Calu3 (cell line): ENCODE measurements at regions not wholly inside any gene's neighbourhood (a gene's known extent, or its start where the extent isn't known, plus 50 kb on each side); places are given as distances from the start of the nearest gene placed in this dataset.

Experiments used
- BruUV-seq: library from RNA; stranded (reverse); fragments of 400-500 nt; replicated peaks from 2 replicates; lab custom pipeline; 2021; lab: Mats Ljungman, UMichigan
- CTCF ChIA-PET: fragments of 300-600 bp; sonication (Branson Sonifier 250); formaldehyde crosslinking; loops from one replicate; lab custom pipeline; 2022; ENCODE audit warnings: antibody characterized with exemption; lab: Charles Lee
- DNase-seq: peaks from one replicate; pipeline ENCODE4 v3.0.0; 2022
- H3K27ac Mint-ChIP-seq: one replicate; pipeline ENCODE4 v1.8.0; 2022; ENCODE audit warnings: mixed read lengths; ENCODE audit not compliant: unreplicated experiment
- H3K27me3 Mint-ChIP-seq: one replicate; pipeline ENCODE4 v1.8.0; 2022; ENCODE audit warnings: mixed read lengths; ENCODE audit not compliant: unreplicated experiment
- H3K36me3 Mint-ChIP-seq: one replicate; pipeline ENCODE4 v1.8.0; 2022; ENCODE audit warnings: mild to moderate bottlenecking, moderate library complexity, mixed read lengths; ENCODE audit not compliant: insufficient read depth, unreplicated experiment
- H3K4me1 Mint-ChIP-seq: one replicate; pipeline ENCODE4 v1.8.0; 2022; ENCODE audit warnings: mild to moderate bottlenecking, low read depth, mixed read lengths; ENCODE audit not compliant: unreplicated experiment
- H3K4me3 Mint-ChIP-seq: one replicate; pipeline ENCODE4 v1.8.0; 2022; ENCODE audit warnings: mild to moderate bottlenecking, low read depth, moderate library complexity, mixed read lengths; ENCODE audit not compliant: unreplicated experiment
- H3K9me3 Mint-ChIP-seq: one replicate; pipeline ENCODE4 v1.8.0; 2022; ENCODE audit warnings: low read depth, mixed read lengths; ENCODE audit not compliant: unreplicated experiment
- intact Hi-C: fragments of 100-400 bp; cut with micrococcal nuclease; formaldehyde crosslinking; loops from one replicate; pipeline ENCODE4 v1.10.0; 2022; ENCODE audit not compliant: unreplicated experiment
- TF ChIP-seq, protein P1 (sequence below): fragments of 200-600 bp; IDR thresholded peaks from one replicate; pipeline ENCODE4 v1.8.0; 2022; ENCODE audit warnings: antibody characterized with exemption; ENCODE audit not compliant: unreplicated experiment

DNA sequence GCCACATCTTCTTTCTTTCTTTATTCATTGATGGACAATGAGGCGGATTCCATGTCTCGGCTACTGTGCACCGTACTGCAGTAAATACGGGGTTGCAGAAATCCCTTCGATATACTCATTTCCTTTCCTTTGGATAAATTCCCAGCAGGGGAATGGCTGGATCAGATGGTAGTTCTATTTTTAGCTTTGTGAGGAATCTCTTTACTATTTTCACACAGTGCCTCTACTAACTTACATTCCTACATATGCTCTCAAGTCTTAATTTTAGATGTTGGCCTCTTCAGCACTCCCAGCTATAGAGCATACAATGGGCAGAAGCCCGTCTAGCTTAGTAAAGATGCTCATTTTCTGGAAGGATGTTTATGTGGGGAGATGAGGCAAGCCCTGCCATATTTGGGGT lies 317.4 kb downstream of the ASMT start:
- Mint-ChIP-seq H3K36me3 (no peaks in the 10 kb centered on the region), H3K4me1 (no peaks in the 10 kb centered on the region), H3K9me3 (peaks cover 2% of the 10 kb centered on the region), H3K4me3 (no peak overlapping the region), H3K27ac (no peak overlapping the region), H3K27me3 (no peaks in the 10 kb centered on the region)
- no TSS peak for BruUV-seq
- intact Hi-C loops: no loop called here
- DNase-seq: no peak
- TF ChIP-seq, protein P1, sequence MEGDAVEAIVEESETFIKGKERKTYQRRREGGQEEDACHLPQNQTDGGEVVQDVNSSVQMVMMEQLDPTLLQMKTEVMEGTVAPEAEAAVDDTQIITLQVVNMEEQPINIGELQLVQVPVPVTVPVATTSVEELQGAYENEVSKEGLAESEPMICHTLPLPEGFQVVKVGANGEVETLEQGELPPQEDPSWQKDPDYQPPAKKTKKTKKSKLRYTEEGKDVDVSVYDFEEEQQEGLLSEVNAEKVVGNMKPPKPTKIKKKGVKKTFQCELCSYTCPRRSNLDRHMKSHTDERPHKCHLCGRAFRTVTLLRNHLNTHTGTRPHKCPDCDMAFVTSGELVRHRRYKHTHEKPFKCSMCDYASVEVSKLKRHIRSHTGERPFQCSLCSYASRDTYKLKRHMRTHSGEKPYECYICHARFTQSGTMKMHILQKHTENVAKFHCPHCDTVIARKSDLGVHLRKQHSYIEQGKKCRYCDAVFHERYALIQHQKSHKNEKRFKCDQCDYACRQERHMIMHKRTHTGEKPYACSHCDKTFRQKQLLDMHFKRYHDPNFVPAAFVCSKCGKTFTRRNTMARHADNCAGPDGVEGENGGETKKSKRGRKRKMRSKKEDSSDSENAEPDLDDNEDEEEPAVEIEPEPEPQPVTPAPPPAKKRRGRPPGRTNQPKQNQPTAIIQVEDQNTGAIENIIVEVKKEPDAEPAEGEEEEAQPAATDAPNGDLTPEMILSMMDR: no peak
- CTCF ChIA-PET: no interaction called here

DNA sequence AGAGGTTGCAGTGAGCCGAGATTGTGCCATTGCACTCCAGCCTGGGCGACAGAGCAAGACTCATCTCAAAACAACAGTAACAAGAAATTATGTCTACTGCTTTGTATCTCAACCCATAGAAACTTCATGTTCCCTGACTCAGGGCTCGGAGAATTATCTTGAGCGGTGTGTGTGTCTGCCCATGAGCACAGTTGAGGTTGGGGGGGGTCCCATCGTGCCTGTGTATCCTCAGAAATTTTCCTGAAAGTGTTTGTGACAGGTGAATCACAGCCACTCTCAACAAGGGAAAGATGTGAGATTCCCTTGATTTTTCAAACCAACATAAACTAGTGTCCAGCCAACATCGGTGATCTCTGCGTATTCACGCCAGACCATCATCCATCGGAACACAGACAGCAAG lies 319.1 kb downstream of the ASMT start:
- CTCF ChIA-PET: no interaction called here
- DNase-seq: no peak
- TF ChIP-seq, protein P1: no peak
- no TSS peak for BruUV-seq
- Mint-ChIP-seq H3K36me3 (no peaks in the 10 kb centered on the region), H3K27me3 (no peaks in the 10 kb centered on the region), H3K27ac (no peak overlapping the region), H3K4me1 (no peaks in the 10 kb centered on the region), H3K4me3 (no peak overlapping the region), H3K9me3 (peaks cover 6% of the 10 kb centered on the region)
- intact Hi-C loops: no loop called here

DNA sequence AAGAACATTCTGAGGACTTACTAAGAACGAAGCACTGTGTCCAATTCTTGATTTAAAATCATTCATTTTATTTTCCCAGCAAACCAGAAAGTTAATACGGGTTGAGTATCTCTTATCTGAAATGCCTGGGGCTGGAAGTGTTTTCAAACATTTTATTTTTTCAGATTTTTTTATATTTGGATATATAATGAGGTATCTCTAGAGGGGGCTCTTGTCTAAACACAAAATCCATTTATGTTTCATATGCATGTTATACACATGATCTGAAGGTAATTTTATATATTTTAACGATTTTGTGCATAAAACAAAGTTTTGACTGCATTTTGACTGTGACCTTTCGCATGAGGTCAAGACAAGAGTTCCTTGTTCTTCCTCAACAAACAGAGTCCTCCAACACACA lies 320.9 kb downstream of the ASMT start:
- H3K4me1 Mint-ChIP-seq: no peaks in the 10 kb centered on the region

DNA sequence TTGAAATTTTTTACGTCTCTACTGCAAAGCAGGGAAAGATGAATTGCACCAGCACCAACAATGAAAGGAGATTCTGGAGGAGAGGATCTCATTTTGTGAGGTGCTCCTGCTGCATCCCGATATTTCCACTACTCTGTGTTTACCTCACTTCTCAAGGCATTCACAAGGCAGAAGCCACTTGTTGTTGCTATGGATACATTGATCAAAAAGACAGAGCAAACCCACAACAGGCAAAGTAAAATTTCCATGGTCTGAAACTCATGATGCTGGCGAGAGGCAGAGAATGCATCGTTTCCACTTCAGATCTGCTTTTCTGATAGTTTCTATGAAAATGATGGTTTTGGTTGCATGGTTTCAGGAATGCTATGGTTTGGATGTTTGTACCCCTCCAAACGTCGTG lies 323.3 kb downstream of the ASMT start:
- intact Hi-C loops: no loop called here
- no peak for DNase-seq
- no TSS peak for BruUV-seq
- Mint-ChIP-seq H3K27ac (no peak overlapping the region), H3K9me3 (peaks cover 9% of the 10 kb centered on the region), H3K4me1 (no peaks in the 10 kb centered on the region), H3K27me3 (no peaks in the 10 kb centered on the region), H3K4me3 (no peak overlapping the region), H3K36me3 (no peaks in the 10 kb centered on the region)
- TF ChIP-seq, protein P1: no peak
- CTCF ChIA-PET: no interaction called here

More for the DNA sequence above, 320.9 kb downstream of the ASMT start:
- intact Hi-C loops: no loop called here
- no peaks in the 10 kb centered on the region for H3K36me3 Mint-ChIP-seq
- TF ChIP-seq, protein P1: no peak
- no peaks in the 10 kb centered on the region for H3K27me3 Mint-ChIP-seq
- no TSS peak for BruUV-seq
- no peak for DNase-seq
- CTCF ChIA-PET: no interaction called here
- peaks cover 7% of the 10 kb centered on the region for H3K9me3 Mint-ChIP-seq
- no peak overlapping the region for H3K4me3 Mint-ChIP-seq
- no peak overlapping the region for H3K27ac Mint-ChIP-seq

DNA sequence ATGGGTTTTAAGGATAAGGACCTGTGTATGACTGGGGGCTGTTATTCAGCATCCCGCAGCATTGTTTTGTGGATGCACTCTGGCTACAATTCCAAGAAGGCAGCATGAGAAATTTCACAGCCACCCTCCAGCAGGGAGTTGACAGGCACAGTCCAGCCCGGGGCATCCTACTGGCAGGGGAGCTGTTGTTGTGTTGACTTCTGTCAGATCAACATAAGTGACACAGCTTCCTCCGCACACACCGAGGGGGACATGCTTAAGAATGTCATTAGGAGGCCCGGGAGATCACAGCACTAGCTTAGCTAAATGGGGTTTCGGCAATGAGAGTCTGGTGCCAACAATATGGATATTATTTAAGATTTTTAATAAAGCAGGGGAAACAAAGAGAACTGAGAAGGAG lies 326.5 kb downstream of the ASMT start:
- CTCF ChIA-PET: no interaction called here
- H3K27me3 Mint-ChIP-seq: no peaks in the 10 kb centered on the region
- peaks cover 13% of the 10 kb centered on the region for H3K9me3 Mint-ChIP-seq
- TF ChIP-seq, protein P1: no peak
- DNase-seq: no peak
- H3K4me3 Mint-ChIP-seq: no peak overlapping the region
- BruUV-seq: no TSS peak
- no peak overlapping the region for H3K27ac Mint-ChIP-seq
- no peaks in the 10 kb centered on the region for H3K4me1 Mint-ChIP-seq
- intact Hi-C loops: no loop called here
- H3K36me3 Mint-ChIP-seq: no peaks in the 10 kb centered on the region
